ENCODE measurements at regions not wholly inside any gene's neighbourhood (a gene's known extent, or its start where the extent isn't known, plus 50 kb on each side); places are given as distances from the start of the nearest gene placed in this dataset.

- Histone ChIP-seq H3K4me1 (ENCODE audit: insufficient read depth, low read length) (no peaks in the 10 kb centered on the region), H3K27ac (ENCODE audit: low read depth in 1 of 2, low read length in 2 of 2) (no peak overlapping the region), H3K36me3 (ENCODE audit: insufficient read depth, low read length) (no peaks in the 10 kb centered on the region), H3K9me3 (ENCODE audit: control insufficient read depth in 1 of 2, insufficient read depth in 1 of 2, low read length in 2 of 2) (peaks cover 0 to 10% of the 10 kb centered on the region in 2 experiments), H3K27me3 (ENCODE audit: control insufficient read depth in 1 of 2, insufficient read depth in 2 of 2, low read length in 2 of 2) (no peaks in the 10 kb centered on the region), H3K4me3 (ENCODE audit: low read length) (no peak overlapping the region)
- ChIA-PET POLR2A (no interaction called here), CTCF (no interaction called here)
- intact Hi-C loops (cut with DNase I, micrococcal nuclease), result no loop called here
- no peaks in the 10 kb centered on the region for H3K9me3 Mint-ChIP-seq
- H3K27me3 Mint-ChIP-seq, result no peaks in the 10 kb centered on the region
- ATAC-seq (ENCODE audit: poor library complexity), result no peak
- H3K27ac Mint-ChIP-seq, result no peak overlapping the region
- no peak for DNase-seq
- H3K36me3 Mint-ChIP-seq (ENCODE audit: low read depth), result no peaks in the 10 kb centered on the region
- no peak for TF ChIP-seq CTCF (IDR thresholded peaks at IDR 0.05)
- no peak overlapping the region for H3K4me3 Mint-ChIP-seq
- H3K4me1 Mint-ChIP-seq (ENCODE audit: low read depth), result no peaks in the 10 kb centered on the region
These were observed 672.2 kb downstream of the INHBA start for GRCh38 chr7:41030673-41031072.

- no peak overlapping the region for H3K27ac ChIP-seq (ENCODE audit: low read depth in 1 of 2, low read length in 2 of 2)
- Mint-ChIP-seq H3K4me1 (ENCODE audit: low read depth) (no peaks in the 10 kb centered on the region), H3K27me3 (no peaks in the 10 kb centered on the region), H3K36me3 (ENCODE audit: low read depth) (no peaks in the 10 kb centered on the region), H3K4me3 (no peak overlapping the region), H3K9me3 (no peaks in the 10 kb centered on the region), H3K27ac (no peak overlapping the region)
- no peaks in the 10 kb centered on the region for H3K27me3 ChIP-seq (ENCODE audit: control insufficient read depth in 1 of 2, insufficient read depth in 2 of 2, low read length in 2 of 2)
- H3K4me1 ChIP-seq (ENCODE audit: insufficient read depth, low read length), result no peaks in the 10 kb centered on the region
- H3K36me3 ChIP-seq (ENCODE audit: insufficient read depth, low read length), result no peaks in the 10 kb centered on the region
- no peak overlapping the region for H3K4me3 ChIP-seq (ENCODE audit: low read length)
- peaks cover 0 to 8% of the 10 kb centered on the region in 2 experiments for H3K9me3 ChIP-seq (ENCODE audit: control insufficient read depth in 1 of 2, insufficient read depth in 1 of 2, low read length in 2 of 2)
- ChIA-PET CTCF (no interaction called here), POLR2A (no interaction called here)
- no peak for TF ChIP-seq CTCF (IDR thresholded peaks at IDR 0.05)
- DNase-seq (no peak), ATAC-seq (ENCODE audit: poor library complexity) (no peak)
- intact Hi-C loops (cut with DNase I, micrococcal nuclease), result no loop called here
These were observed 673.8 kb downstream of the INHBA start for GRCh38 chr7:41029072-41029499.

- H3K4me1 Mint-ChIP-seq (ENCODE audit: low read depth), result no peaks in the 10 kb centered on the region
- H3K27me3 Mint-ChIP-seq, result no peaks in the 10 kb centered on the region
- no peak overlapping the region for H3K27ac Mint-ChIP-seq
- no peaks in the 10 kb centered on the region for H3K9me3 Mint-ChIP-seq
- H3K4me3 ChIP-seq (ENCODE audit: low read length), result no peak overlapping the region
- no peaks in the 10 kb centered on the region for H3K4me1 ChIP-seq (ENCODE audit: insufficient read depth, low read length)
- H3K9me3 ChIP-seq (ENCODE audit: control insufficient read depth in 1 of 2, insufficient read depth in 1 of 2, low read length in 2 of 2), result peaks cover 0 to 6% of the 10 kb centered on the region in 2 experiments
- CTCF ChIA-PET, result no interaction called here
- no peak overlapping the region for H3K4me3 Mint-ChIP-seq
- intact Hi-C loops (cut with DNase I, micrococcal nuclease), result no loop called here
- TF ChIP-seq CTCF (IDR thresholded peaks at IDR 0.05), result no peak
- H3K36me3 ChIP-seq (ENCODE audit: insufficient read depth, low read length), result no peaks in the 10 kb centered on the region
- no peaks in the 10 kb centered on the region for H3K27me3 ChIP-seq (ENCODE audit: control insufficient read depth in 1 of 2, insufficient read depth in 2 of 2, low read length in 2 of 2)
- no peak for ATAC-seq (ENCODE audit: poor library complexity)
- H3K36me3 Mint-ChIP-seq (ENCODE audit: low read depth), result no peaks in the 10 kb centered on the region
- no peak overlapping the region for H3K27ac ChIP-seq (ENCODE audit: low read depth in 1 of 2, low read length in 2 of 2)
- DNase-seq, result no peak
- POLR2A ChIA-PET, result no interaction called here
These were observed 674.3 kb downstream of the INHBA start for GRCh38 chr7:41028580-41028979.
